Peyer's patch (tissue), 4 donors: ENCODE measurements at regions not wholly inside any gene's neighbourhood (a gene's known extent, or its start where the extent isn't known, plus 50 kb on each side); places are given as distances from the start of the nearest gene placed in this dataset.

Source experiments
- DNase-seq, 3 donors: peaks; one replicate each; pipeline ENCODE4 v3.0.0-alpha.2; 2017 to 2019
- H3K27ac ChIP-seq, 4 donors: fragments of 200-600 bp; sonication (generic); one replicate each; pipeline ENCODE4 v1.5.1; 2016 to 2019
- H3K27me3 ChIP-seq, 2 donors: fragments of 200-600 bp; sonication (generic); one replicate each; pipeline ENCODE4 v1.5.1; 2019
- H3K36me3 ChIP-seq, 3 donors: fragments of 200-600 bp; sonication (generic); one replicate each; pipeline ENCODE4 v1.5.1; 2016 to 2019
- H3K4me1 ChIP-seq, 4 donors: fragments of 200-600 bp; sonication (generic); one replicate each; pipeline ENCODE4 v1.5.1; 2016 to 2019
- H3K4me3 ChIP-seq, 4 donors: fragments of 200-600 bp; sonication (generic); 1 replicate in 3 of 4; 2 replicates in 1 of 4; pipeline ENCODE4 v1.5.1; 2016 to 2019; ENCODE audit warnings: mild to moderate bottlenecking in 1 of 4
- H3K9me3 ChIP-seq, 4 donors: fragments of 200-600 bp; sonication (generic); one replicate each; pipeline ENCODE4 v1.5.1; 2016 to 2019; ENCODE audit warnings: mild to moderate bottlenecking in 1 of 4
- POLR2A ChIP-seq, 2 donors: fragments of 450-650 bp; IDR thresholded peaks; one replicate each; pipeline ENCODE4 v1.5.1; 2017; ENCODE audit warnings: antibody characterized with exemption in 2 of 2, mild to moderate bottlenecking in 2 of 2, moderate library complexity in 2 of 2
- TF ChIP-seq, protein P1 (sequence below), 6 experiments: fragments of 450-650 bp in 4 of 6; fragments of 200-600 bp in 2 of 6; sonication (generic) in 1 of 6; IDR thresholded peaks; one replicate each; pipeline ENCODE4 v1.5.1; 2017 to 2019; ENCODE audit warnings: antibody characterized with exemption in 6 of 6, mild to moderate bottlenecking in 3 of 6, moderate library complexity in 1 of 6

DNA sequence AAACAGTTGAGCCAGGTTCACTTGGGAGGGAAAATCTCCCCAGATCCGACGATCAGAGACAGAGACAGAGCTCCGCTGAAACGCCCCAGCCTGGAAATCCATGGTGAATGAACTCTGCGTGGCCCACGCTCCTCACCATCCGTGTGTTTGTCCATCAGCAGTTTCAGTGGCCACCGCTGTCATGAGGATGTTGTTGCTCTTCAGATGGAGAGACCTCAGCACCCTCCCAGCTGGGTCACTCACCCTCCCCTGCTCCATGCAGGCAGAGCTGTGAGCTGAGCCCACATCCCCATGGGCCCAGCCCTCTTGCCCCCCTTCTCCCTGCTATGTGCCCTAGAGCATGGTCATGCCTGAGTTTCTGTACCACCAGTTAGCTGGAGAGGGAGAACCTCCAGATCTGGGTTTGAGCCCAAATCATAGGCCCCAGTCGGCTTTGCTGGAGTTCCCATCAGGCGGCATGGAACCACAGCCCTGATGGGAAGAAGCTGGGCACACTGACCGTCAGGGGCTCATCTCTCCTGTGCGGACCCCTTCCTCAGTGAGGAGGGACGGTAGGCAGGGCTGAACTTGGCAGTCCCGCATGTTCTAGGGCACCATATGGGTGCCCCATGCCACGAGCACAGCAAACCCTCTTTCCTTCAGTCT, 154.4 kb upstream of the COL5A1 start:
- Histone ChIP-seq H3K27ac (no peak overlapping the region), H3K9me3 (no peaks in the 10 kb centered on the region), H3K4me3 (no peak overlapping the region), H3K36me3 (no peaks in the 10 kb centered on the region), H3K4me1 (no peaks in the 10 kb centered on the region), H3K27me3 (no peaks in the 10 kb centered on the region)
- TF ChIP-seq POLR2A (IDR thresholded peaks at IDR 0.05), result no peak
- TF ChIP-seq, protein P1, sequence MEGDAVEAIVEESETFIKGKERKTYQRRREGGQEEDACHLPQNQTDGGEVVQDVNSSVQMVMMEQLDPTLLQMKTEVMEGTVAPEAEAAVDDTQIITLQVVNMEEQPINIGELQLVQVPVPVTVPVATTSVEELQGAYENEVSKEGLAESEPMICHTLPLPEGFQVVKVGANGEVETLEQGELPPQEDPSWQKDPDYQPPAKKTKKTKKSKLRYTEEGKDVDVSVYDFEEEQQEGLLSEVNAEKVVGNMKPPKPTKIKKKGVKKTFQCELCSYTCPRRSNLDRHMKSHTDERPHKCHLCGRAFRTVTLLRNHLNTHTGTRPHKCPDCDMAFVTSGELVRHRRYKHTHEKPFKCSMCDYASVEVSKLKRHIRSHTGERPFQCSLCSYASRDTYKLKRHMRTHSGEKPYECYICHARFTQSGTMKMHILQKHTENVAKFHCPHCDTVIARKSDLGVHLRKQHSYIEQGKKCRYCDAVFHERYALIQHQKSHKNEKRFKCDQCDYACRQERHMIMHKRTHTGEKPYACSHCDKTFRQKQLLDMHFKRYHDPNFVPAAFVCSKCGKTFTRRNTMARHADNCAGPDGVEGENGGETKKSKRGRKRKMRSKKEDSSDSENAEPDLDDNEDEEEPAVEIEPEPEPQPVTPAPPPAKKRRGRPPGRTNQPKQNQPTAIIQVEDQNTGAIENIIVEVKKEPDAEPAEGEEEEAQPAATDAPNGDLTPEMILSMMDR (IDR thresholded peaks at IDR 0.05), result no peak
- DNase-seq, result peak in 2 of 3 donors; percentile 16 to 38

DNA sequence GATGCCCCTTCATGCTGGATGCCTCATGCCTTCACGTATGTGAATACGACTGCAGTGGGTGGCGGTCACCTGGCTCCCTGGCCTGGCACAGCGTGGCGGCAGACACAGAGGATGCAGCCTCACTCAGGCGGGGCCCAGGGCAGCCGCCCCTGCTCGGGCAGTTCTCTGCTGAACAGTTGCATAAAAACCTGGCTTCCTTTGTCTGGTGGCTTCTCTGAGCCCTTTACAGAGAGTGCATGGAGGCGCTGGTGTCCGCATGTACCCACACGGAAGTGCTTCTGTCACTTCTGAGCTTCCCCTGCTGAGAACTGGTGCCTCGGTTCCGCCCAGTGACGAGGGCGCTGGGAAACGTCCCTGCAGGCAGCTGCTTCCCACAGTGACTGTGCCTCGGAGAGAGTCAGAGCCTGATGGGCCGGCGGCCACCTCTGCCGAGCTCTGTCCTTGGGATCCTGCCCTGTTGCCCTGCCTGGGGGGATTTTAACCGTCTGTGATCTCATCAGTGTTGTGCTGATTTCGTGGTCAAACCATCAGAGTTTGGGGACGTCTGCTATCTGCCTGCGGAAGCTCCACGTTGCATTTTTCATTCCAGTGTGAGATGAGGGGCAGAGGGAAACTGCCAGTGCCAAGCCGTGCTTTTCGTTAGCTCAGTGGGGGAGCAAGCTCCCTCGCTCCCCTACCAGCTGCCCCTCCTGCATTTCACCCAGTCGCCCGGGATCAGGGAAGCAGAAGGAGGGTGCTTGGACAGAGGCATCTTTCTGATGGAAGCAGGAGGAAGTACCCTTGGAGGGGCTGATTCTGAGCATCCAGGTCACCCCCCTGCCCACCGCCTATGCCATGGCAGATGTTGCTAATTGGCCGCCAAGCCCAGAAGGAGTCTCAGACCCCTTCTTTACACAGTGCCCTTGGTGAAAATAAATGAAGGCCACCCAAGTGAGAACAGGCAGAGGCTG, 153.0 kb upstream of the COL5A1 start:
- Histone ChIP-seq H3K27ac (no peak overlapping the region), H3K36me3 (no peaks in the 10 kb centered on the region), H3K9me3 (no peaks in the 10 kb centered on the region), H3K4me1 (no peaks in the 10 kb centered on the region), H3K27me3 (no peaks in the 10 kb centered on the region), H3K4me3 (no peak overlapping the region)
- DNase-seq, result peak in 1 of 3 donors; percentile 44
- TF ChIP-seq, protein P1 (IDR thresholded peaks at IDR 0.05), result no peak
- no peak for TF ChIP-seq POLR2A (IDR thresholded peaks at IDR 0.05)

DNA sequence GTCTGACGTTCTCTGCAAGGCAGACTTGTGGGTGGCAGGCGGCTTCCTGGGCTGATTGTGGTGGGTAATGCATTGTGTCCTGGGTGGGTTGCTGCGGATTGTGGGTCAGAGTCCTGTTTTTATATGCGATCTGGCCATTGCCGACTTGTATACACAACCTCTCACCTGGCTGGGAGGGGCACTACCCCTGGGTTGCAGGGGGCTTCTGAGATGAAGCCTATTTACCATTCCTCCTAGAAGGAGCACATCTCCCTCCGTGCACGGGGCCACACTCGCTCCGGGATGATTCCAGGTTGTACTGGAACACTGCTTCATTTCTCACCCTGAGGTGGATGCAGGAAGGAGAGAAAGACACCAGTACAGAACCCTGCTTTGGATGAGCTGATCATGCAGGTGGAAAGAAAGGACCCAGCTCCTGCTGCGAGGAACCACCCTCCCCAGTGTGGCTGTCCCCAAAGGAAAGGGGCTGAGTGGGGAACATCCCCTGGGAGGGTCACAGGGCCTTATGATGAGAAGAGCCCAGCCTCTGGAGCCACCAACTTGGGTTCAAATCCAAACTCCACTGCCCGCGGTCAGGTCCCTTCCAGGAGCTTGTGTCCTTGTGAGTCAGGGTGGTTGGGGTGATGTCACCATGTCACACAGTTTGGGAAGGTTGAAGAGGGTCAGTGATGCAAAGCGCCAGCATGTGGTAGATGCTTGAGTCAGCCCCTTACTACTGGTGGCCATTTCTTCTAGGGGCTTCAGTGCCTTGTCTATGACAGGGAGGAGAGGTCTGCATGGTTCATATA, 151.8 kb upstream of the COL5A1 start:
- H3K36me3 ChIP-seq, result no peaks in the 10 kb centered on the region
- peak in 1 of 3 donors; percentile 25 for DNase-seq
- H3K4me1 ChIP-seq, result no peaks in the 10 kb centered on the region
- no peaks in the 10 kb centered on the region for H3K27me3 ChIP-seq
- TF ChIP-seq, protein P1 (IDR thresholded peaks at IDR 0.05), result no peak
- no peak for TF ChIP-seq POLR2A (IDR thresholded peaks at IDR 0.05)
- H3K9me3 ChIP-seq, result no peaks in the 10 kb centered on the region
- no peak overlapping the region for H3K27ac ChIP-seq
- H3K4me3 ChIP-seq, result no peak overlapping the region

DNA sequence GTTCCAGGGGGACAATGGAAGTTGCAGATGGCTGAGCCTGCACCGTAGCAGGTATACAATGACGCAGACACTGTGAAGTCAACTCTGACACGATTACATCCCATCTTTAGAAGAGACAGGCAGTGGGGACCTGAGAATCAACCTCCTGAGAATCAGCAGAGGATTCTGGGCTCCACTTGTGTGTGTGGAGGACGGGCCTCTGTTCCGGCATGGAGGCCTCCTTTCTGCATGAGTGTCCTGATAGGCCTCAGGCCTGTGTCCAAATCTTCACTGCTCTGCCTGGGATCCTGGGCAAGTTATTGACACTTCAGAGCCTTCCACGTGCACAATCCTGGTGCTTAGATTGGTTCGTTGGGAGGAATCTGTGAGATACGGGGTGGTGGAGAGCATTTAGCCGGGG, 151.2 kb upstream of the COL5A1 start:
- Histone ChIP-seq H3K27ac (no peak overlapping the region), H3K4me1 (no peaks in the 10 kb centered on the region), H3K36me3 (no peaks in the 10 kb centered on the region), H3K4me3 (no peak overlapping the region), H3K9me3 (no peaks in the 10 kb centered on the region), H3K27me3 (no peaks in the 10 kb centered on the region)
- no peak for TF ChIP-seq POLR2A (IDR thresholded peaks at IDR 0.05)
- TF ChIP-seq, protein P1 (IDR thresholded peaks at IDR 0.05), result no peak
- DNase-seq, result no peak

DNA sequence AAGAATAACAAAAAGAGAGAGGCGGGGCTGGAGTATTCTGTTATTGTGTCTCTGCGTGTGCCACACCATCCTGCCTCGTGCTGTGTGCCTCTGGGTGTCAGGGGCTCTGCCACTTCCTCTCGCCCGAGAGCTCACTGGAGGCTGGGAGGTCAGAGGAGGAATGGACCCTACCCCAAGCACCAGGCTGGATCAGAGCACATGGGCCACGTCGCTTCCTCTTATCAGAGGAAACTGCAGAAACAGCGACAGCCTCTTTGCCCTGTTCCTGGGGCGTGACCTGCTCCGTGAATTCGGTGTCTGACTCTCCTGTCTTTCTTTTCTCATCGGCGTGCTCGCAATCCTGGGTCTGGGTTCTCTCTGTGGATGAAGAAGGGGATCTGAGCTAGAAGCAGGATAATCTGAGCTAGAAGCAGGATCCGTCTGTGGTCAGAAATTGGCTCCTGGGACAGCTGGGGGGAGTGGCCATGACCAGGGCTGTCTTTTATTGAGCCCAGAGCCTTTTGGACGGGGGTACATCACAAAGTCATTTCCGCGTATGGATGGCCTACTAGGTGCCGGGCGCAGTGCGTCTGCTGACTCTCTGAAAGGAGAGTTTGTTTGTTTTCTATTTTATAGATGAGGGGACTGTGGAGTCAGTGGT, 150.3 kb upstream of the COL5A1 start:
- Histone ChIP-seq H3K36me3 (no peaks in the 10 kb centered on the region), H3K27me3 (no peaks in the 10 kb centered on the region), H3K4me3 (no peak overlapping the region), H3K9me3 (no peaks in the 10 kb centered on the region), H3K27ac (no peak overlapping the region), H3K4me1 (no peaks in the 10 kb centered on the region)
- no peak for TF ChIP-seq POLR2A (IDR thresholded peaks at IDR 0.05)
- TF ChIP-seq, protein P1 (IDR thresholded peaks at IDR 0.05), result no peak
- DNase-seq, result peak in 1 of 3 donors; percentile 38
